ENCODE measurements at regions not wholly inside any gene's neighbourhood (a gene's known extent, or its start where the extent isn't known, plus 50 kb on each side); places are given as distances from the start of the nearest gene placed in this dataset.

DNA sequence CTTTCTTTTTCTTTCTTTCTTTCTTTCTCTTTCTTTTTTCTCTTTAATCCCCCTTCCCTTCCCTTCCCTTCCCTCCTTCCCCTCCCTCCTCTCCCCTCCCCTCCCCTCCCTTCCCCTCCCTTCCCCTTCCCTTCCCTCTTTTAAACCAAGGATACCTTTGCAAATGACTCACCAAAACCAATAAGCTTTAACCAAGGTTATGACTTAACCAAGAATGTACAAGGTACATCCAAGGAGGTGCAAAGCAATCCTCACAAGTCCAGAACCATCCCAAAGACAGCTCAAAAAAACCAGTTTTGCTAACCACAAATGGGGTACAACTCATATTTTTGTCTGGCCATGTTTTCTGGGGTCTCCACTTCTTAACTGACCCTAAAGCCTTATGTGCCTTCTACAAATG, 174.7 kb upstream of the PPP1R2C start:
- no peak overlapping the region for H3K27ac Mint-ChIP-seq (ENCODE audit: unreplicated experiment)
- DNase-seq: no peak
- Histone ChIP-seq H3K4me3 (ENCODE audit: low read depth, low read length) (no peak overlapping the region), H3K9me3 (no peaks in the 10 kb centered on the region), H3K36me3 (ENCODE audit: control insufficient read depth, insufficient read depth, low read length) (no peaks in the 10 kb centered on the region), H3K27me3 (replicated peaks; ENCODE audit: control insufficient read depth, insufficient read depth, low read length) (no peaks in the 10 kb centered on the region), H3K4me1 (no peaks in the 10 kb centered on the region)
- no peak overlapping the region for H3K4me3 Mint-ChIP-seq (ENCODE audit: unreplicated experiment)
- H3K9me3 Mint-ChIP-seq (ENCODE audit: unreplicated experiment): no peaks in the 10 kb centered on the region
- no TSS peak for BruUV-seq (replicated peaks)
- no peaks in the 10 kb centered on the region for H3K36me3 Mint-ChIP-seq (ENCODE audit: insufficient read depth, unreplicated experiment)
- CTCF ChIA-PET: no interaction called here
- H3K4me1 Mint-ChIP-seq (ENCODE audit: low read depth, unreplicated experiment): no peaks in the 10 kb centered on the region
- no peaks in the 10 kb centered on the region for H3K27me3 Mint-ChIP-seq (ENCODE audit: insufficient read depth, unreplicated experiment)
- POLR2A ChIA-PET: no interaction called here
- no peak for TF ChIP-seq CTCF (IDR thresholded peaks at IDR 0.05; ENCODE audit: insufficient read depth in 1 of 2, low read depth in 1 of 2, low read length in 1 of 2, severe bottlenecking in 1 of 2, unreplicated experiment in 1 of 2)
- intact Hi-C loops (cut with micrococcal nuclease; ENCODE audit: unreplicated experiment): no loop called here

- Mint-ChIP-seq H3K27me3 (ENCODE audit: insufficient read depth, unreplicated experiment) (no peaks in the 10 kb centered on the region), H3K4me1 (ENCODE audit: low read depth, unreplicated experiment) (no peaks in the 10 kb centered on the region), H3K36me3 (ENCODE audit: insufficient read depth, unreplicated experiment) (no peaks in the 10 kb centered on the region), H3K9me3 (ENCODE audit: unreplicated experiment) (no peaks in the 10 kb centered on the region), H3K27ac (ENCODE audit: unreplicated experiment) (no peak overlapping the region), H3K4me3 (ENCODE audit: unreplicated experiment) (no peak overlapping the region)
- no TSS peak for BruUV-seq (replicated peaks)
- DNase-seq: no peak
- ChIA-PET POLR2A (no interaction called here), CTCF (no interaction called here)
- no peaks in the 10 kb centered on the region for H3K27me3 ChIP-seq (replicated peaks; ENCODE audit: control insufficient read depth, insufficient read depth, low read length)
- H3K4me1 ChIP-seq: no peaks in the 10 kb centered on the region
- intact Hi-C loops (cut with micrococcal nuclease; ENCODE audit: unreplicated experiment): no loop called here
- no peaks in the 10 kb centered on the region for H3K9me3 ChIP-seq
- H3K36me3 ChIP-seq (ENCODE audit: control insufficient read depth, insufficient read depth, low read length): no peaks in the 10 kb centered on the region
- H3K4me3 ChIP-seq (ENCODE audit: low read depth, low read length): no peak overlapping the region
- TF ChIP-seq CTCF (IDR thresholded peaks at IDR 0.05; ENCODE audit: insufficient read depth in 1 of 2, low read depth in 1 of 2, low read length in 1 of 2, severe bottlenecking in 1 of 2, unreplicated experiment in 1 of 2): no peak
These were observed 176.9 kb upstream of the PPP1R2C start for GRCh38 chrX:42954880-42955279.

GRCh38 chrX:42955349-42955748, 177.4 kb upstream of the PPP1R2C start:
- no TSS peak for BruUV-seq (replicated peaks)
- no peaks in the 10 kb centered on the region for H3K27me3 ChIP-seq (replicated peaks; ENCODE audit: control insufficient read depth, insufficient read depth, low read length)
- H3K27me3 Mint-ChIP-seq (ENCODE audit: insufficient read depth, unreplicated experiment): no peaks in the 10 kb centered on the region
- ChIA-PET CTCF (no interaction called here), POLR2A (no interaction called here)
- H3K4me3 ChIP-seq (ENCODE audit: low read depth, low read length): no peak overlapping the region
- no peaks in the 10 kb centered on the region for H3K4me1 Mint-ChIP-seq (ENCODE audit: low read depth, unreplicated experiment)
- no peak overlapping the region for H3K27ac Mint-ChIP-seq (ENCODE audit: unreplicated experiment)
- no peak for TF ChIP-seq CTCF (IDR thresholded peaks at IDR 0.05; ENCODE audit: insufficient read depth in 1 of 2, low read depth in 1 of 2, low read length in 1 of 2, severe bottlenecking in 1 of 2, unreplicated experiment in 1 of 2)
- H3K4me1 ChIP-seq: no peaks in the 10 kb centered on the region
- no peak for DNase-seq
- H3K9me3 ChIP-seq: no peaks in the 10 kb centered on the region
- no peaks in the 10 kb centered on the region for H3K36me3 Mint-ChIP-seq (ENCODE audit: insufficient read depth, unreplicated experiment)
- H3K36me3 ChIP-seq (ENCODE audit: control insufficient read depth, insufficient read depth, low read length): no peaks in the 10 kb centered on the region
- H3K4me3 Mint-ChIP-seq (ENCODE audit: unreplicated experiment): no peak overlapping the region
- intact Hi-C loops (cut with micrococcal nuclease; ENCODE audit: unreplicated experiment): no loop called here
- H3K9me3 Mint-ChIP-seq (ENCODE audit: unreplicated experiment): no peaks in the 10 kb centered on the region

Data from Caco-2 (cell line).